ENCODE measurements at regions not wholly inside any gene's neighbourhood (a gene's known extent, or its start where the extent isn't known, plus 50 kb on each side); places are given as distances from the start of the nearest gene placed in this dataset.

DNA sequence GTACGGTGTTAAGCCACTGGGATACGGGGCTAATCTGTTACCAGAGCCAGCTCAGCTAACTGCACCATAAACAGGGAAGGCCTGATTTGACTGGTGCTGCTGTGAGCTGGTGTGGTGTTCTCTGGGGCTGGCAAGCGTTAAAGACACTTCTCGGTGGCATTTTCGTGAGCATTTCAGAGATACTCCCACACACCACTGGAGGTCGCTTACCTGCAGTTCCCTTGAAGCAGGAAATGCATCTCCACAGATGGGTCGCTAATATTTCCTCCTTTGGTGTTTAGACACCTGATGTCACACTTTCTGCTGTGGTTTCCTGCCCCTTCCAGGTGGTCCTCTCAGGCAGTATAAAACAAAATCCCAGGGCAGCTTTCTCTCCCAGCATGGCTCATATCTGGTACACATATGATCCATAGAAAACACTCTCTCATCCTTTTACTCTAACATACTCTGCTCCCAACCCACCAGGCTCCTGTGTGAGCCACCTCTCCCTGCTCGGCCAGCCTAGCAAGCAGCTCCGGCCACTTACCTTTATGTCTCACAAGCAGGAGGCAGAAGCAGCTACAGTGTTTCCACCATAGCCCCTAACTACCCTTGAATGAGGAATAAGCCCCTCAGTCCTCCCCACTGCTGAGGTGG, 129.9 kb upstream of the GRIN2B start:
- H3K4me1 ChIP-seq, result no peaks in the 10 kb centered on the region
- no peak overlapping the region for H3K27ac ChIP-seq
- TF ChIP-seq, protein P1, sequence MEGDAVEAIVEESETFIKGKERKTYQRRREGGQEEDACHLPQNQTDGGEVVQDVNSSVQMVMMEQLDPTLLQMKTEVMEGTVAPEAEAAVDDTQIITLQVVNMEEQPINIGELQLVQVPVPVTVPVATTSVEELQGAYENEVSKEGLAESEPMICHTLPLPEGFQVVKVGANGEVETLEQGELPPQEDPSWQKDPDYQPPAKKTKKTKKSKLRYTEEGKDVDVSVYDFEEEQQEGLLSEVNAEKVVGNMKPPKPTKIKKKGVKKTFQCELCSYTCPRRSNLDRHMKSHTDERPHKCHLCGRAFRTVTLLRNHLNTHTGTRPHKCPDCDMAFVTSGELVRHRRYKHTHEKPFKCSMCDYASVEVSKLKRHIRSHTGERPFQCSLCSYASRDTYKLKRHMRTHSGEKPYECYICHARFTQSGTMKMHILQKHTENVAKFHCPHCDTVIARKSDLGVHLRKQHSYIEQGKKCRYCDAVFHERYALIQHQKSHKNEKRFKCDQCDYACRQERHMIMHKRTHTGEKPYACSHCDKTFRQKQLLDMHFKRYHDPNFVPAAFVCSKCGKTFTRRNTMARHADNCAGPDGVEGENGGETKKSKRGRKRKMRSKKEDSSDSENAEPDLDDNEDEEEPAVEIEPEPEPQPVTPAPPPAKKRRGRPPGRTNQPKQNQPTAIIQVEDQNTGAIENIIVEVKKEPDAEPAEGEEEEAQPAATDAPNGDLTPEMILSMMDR (IDR thresholded peaks at IDR 0.05), result peak in 1 of 6 experiments; percentile 8
- TF ChIP-seq POLR2A (IDR thresholded peaks at IDR 0.05), result no peak
- intact Hi-C loops (cut with DNase I), result no loop called here
- H3K4me3 ChIP-seq, result no peak overlapping the region
- no peaks in the 10 kb centered on the region for H3K9me3 ChIP-seq
- 41 to 44% methylated on average over 9 of the region's 9 CpGs for WGBS, 2 donors
- no peaks in the 10 kb centered on the region for H3K27me3 ChIP-seq
- no peaks in the 10 kb centered on the region for H3K36me3 ChIP-seq
- no peak for DNase-seq

DNA sequence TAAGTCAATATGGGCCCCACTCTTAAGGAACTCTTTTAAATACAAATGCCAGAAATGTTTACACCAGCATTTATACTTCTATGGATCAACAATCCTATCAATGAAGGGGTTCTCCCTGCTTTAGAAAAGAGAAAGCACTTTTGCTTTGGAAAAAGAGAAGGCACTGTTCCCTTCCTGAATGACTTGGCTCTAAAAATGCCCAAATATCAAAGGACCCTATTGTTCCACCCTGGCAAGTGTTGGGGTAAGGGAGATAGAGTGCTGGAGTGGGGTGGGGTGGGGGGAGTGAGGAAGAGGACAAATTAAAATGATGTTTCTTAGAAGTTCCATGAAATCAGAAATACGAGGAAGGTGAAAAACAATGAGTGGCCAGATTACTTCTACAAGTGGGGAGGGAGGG, 131.6 kb upstream of the GRIN2B start:
- DNase-seq, result no peak
- H3K9me3 ChIP-seq, result no peaks in the 10 kb centered on the region
- H3K27ac ChIP-seq, result no peak overlapping the region
- H3K4me3 ChIP-seq, result no peak overlapping the region
- intact Hi-C loops (cut with DNase I), result no loop called here
- H3K27me3 ChIP-seq, result no peaks in the 10 kb centered on the region
- WGBS, 2 donors, result 23 to 76% methylated on average over 1 of the region's 1 CpG
- H3K36me3 ChIP-seq, result no peaks in the 10 kb centered on the region
- H3K4me1 ChIP-seq, result no peaks in the 10 kb centered on the region
- no peak for TF ChIP-seq POLR2A (IDR thresholded peaks at IDR 0.05)
- TF ChIP-seq, protein P1 (IDR thresholded peaks at IDR 0.05), result no peak

DNA sequence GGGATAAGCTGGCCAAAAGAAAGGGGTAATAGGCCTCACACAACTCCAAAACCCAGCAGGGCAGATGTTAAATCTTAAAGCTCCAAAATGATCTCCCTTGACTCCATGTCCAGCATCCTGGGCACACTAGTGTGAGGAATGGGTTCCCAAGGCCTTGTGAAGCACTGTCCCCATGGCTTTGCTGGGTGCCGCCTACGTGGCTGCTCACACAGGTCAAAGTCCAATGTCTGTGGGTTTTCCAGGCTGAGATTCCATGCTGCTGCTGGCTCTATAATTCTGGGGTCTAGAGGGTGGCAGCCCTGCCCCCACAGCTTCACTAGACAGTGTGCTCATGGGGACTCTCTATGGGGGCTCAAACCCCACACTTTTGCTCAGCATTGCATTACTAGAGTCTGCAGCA, 145.3 kb upstream of the GRIN2B start:
- no peaks in the 10 kb centered on the region for H3K4me1 ChIP-seq

DNA sequence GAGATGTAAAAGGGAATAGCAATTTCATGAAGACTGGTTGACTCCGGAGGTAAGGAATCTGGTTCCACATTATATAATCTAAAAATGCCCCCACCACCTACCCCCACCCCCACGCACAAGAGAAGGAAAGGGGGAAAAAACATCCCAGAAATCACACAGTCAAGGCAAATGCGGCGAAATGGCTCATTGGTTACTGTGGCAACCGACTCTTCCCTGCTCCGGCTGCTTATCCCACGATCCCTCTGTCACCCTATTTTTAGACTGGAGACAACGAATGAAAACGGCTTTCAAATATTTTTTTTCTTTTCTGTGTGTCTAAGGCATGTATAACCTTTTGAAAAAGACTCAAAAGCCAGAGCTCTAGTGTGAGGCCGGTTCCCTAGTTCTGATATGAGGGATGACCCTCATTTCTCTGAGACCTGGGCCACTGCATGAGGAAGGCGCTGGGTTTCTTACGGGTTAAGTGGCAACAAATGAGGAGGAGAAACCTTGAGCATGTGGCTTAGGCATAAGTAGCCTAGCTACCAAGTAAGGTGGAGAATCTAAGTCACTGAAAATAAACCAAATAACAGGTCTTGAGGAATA, 148.3 kb upstream of the GRIN2B start:
- DNase-seq, result no peak
- intact Hi-C loops (cut with DNase I), result no loop called here
- Histone ChIP-seq H3K4me3 (no peak overlapping the region), H3K27ac (no peak overlapping the region), H3K4me1 (no peaks in the 10 kb centered on the region), H3K36me3 (no peaks in the 10 kb centered on the region), H3K9me3 (no peaks in the 10 kb centered on the region), H3K27me3 (no peaks in the 10 kb centered on the region)
- WGBS, 2 donors, result 64 to 74% methylated on average over 12 of the region's 12 CpGs
- TF ChIP-seq, protein P1 (IDR thresholded peaks at IDR 0.05), result no peak
- no peak for TF ChIP-seq POLR2A (IDR thresholded peaks at IDR 0.05)

More for the DNA sequence above, 145.3 kb upstream of the GRIN2B start:
- intact Hi-C loops (cut with DNase I), result no loop called here
- 89 to 100% methylated on average over 2 of the region's 2 CpGs for WGBS, 2 donors
- Histone ChIP-seq H3K36me3 (no peaks in the 10 kb centered on the region), H3K27me3 (no peaks in the 10 kb centered on the region), H3K9me3 (no peaks in the 10 kb centered on the region), H3K4me3 (no peak overlapping the region), H3K27ac (no peak overlapping the region)
- DNase-seq, result no peak
- TF ChIP-seq, protein P1 (IDR thresholded peaks at IDR 0.05), result no peak
- no peak for TF ChIP-seq POLR2A (IDR thresholded peaks at IDR 0.05)

DNA sequence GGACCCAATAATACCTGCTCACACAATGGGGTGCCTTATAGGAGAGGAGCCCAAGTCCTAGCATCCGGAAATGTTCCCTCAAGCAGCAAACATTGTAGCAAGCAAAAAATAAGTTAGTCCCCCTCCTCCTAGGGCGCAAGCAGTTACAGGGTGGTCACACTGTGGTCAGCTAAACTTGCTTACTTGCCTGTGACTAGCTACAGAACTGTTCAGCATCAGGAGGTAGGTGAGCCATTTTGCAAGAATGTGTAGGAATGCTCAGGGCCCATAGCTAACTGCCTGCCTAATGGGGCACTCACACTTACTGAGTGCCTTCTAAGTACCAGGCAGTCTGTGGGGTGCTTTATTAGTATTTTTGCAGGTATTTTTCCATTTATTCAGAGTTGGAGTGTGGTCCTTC, 154.6 kb upstream of the GRIN2B start:
- H3K36me3 ChIP-seq, result no peaks in the 10 kb centered on the region
- no peaks in the 10 kb centered on the region for H3K4me1 ChIP-seq
- H3K9me3 ChIP-seq, result no peaks in the 10 kb centered on the region
- TF ChIP-seq, protein P1 (IDR thresholded peaks at IDR 0.05), result no peak
- no peak for TF ChIP-seq POLR2A (IDR thresholded peaks at IDR 0.05)
- no peaks in the 10 kb centered on the region for H3K27me3 ChIP-seq
- DNase-seq, result no peak
- intact Hi-C loops (cut with DNase I), result no loop called here
- 87 to 100% methylated on average over 2 of the region's 2 CpGs for WGBS, 2 donors
- H3K4me3 ChIP-seq, result no peak overlapping the region
- H3K27ac ChIP-seq, result no peak overlapping the region

Measured in esophagus squamous epithelium (tissue), 5 donors.